MG63 (cell line): ENCODE measurements at regions not wholly inside any gene's neighbourhood (a gene's known extent, or its start where the extent isn't known, plus 50 kb on each side); places are given as distances from the start of the nearest gene placed in this dataset.
"Not testable (repeated sequence)": the region's sequence is repeated elsewhere in the genome, so short reads cannot be mapped to it uniquely, and the experiment has no call there.

Source experiments
- DNase-seq: peaks from one replicate; pipeline ENCODE4 v3.0.0-alpha.2; 2020
- H3K27me3 ChIP-seq: fragments of 250-450 bp; sonication (Bioruptor Pico); 2 replicates; pipeline ENCODE4 v1.5.1; 2020; ENCODE audit warnings: mild to moderate bottlenecking, moderate library complexity
- H3K36me3 ChIP-seq: fragments of 250-450 bp; sonication (Bioruptor Pico); 2 replicates; pipeline ENCODE4 v1.5.1; 2020; ENCODE audit warnings: mild to moderate bottlenecking, moderate library complexity
- H3K4me3 ChIP-seq: fragments of 250-450 bp; sonication (Bioruptor Pico); 2 replicates; pipeline ENCODE4 v1.5.1; 2020; ENCODE audit warnings: mild to moderate bottlenecking, moderate library complexity
- H3K9me3 ChIP-seq: fragments of 250-450 bp; sonication (Bioruptor Pico); 2 replicates; pipeline ENCODE4 v1.5.1; 2020; ENCODE audit warnings: mild to moderate bottlenecking, moderate library complexity

GRCh38 chr6:168255283-168255881 is 64.2 kb downstream of the DACT2 start:
- Histone ChIP-seq H3K4me3 (no peak overlapping the region), H3K36me3 (no peaks in the 10 kb centered on the region), H3K27me3 (no peaks in the 10 kb centered on the region), H3K9me3 (no peaks in the 10 kb centered on the region)
- DNase-seq, result no peak

- no peaks in the 10 kb centered on the region for H3K36me3 ChIP-seq
- no peak for DNase-seq
- no peak overlapping the region for H3K4me3 ChIP-seq
- no peaks in the 10 kb centered on the region for H3K9me3 ChIP-seq
- no peaks in the 10 kb centered on the region for H3K27me3 ChIP-seq
Measured at GRCh38 chr6:168252267-168252666, 67.3 kb downstream of the DACT2 start.

GRCh38 chr6:168250250-168250649 is 69.3 kb downstream of the DACT2 start:
- Histone ChIP-seq H3K36me3 (no peaks in the 10 kb centered on the region), H3K9me3 (no peaks in the 10 kb centered on the region), H3K27me3 (no peaks in the 10 kb centered on the region), H3K4me3 (no peak overlapping the region)
- no peak for DNase-seq

GRCh38 chr6:168249746-168250145 is 69.8 kb downstream of the DACT2 start:
- no peak for DNase-seq
- Histone ChIP-seq H3K9me3 (no peaks in the 10 kb centered on the region), H3K36me3 (no peaks in the 10 kb centered on the region), H3K27me3 (no peaks in the 10 kb centered on the region), H3K4me3 (no peak overlapping the region)

GRCh38 chr6:168248148-168248620 is 71.4 kb downstream of the DACT2 start:
- DNase-seq, result no peak
- no peaks in the 10 kb centered on the region for H3K36me3 ChIP-seq
- H3K27me3 ChIP-seq, result no peaks in the 10 kb centered on the region
- no peak overlapping the region for H3K4me3 ChIP-seq
- no peaks in the 10 kb centered on the region for H3K9me3 ChIP-seq

GRCh38 chr6:168247443-168248147 is 72.0 kb downstream of the DACT2 start:
- no peaks in the 10 kb centered on the region for H3K27me3 ChIP-seq

GRCh38 chr6:168244961-168245551 is 74.5 kb downstream of the DACT2 start:
- no peaks in the 10 kb centered on the region for H3K27me3 ChIP-seq
- no peak for DNase-seq
- no peak overlapping the region for H3K4me3 ChIP-seq
- no peaks in the 10 kb centered on the region for H3K36me3 ChIP-seq
- no peaks in the 10 kb centered on the region for H3K9me3 ChIP-seq

More at GRCh38 chr6:168247443-168248147, 72.0 kb downstream of the DACT2 start:
- H3K36me3 ChIP-seq, result no peaks in the 10 kb centered on the region
- H3K4me3 ChIP-seq, result no peak overlapping the region
- no peaks in the 10 kb centered on the region for H3K9me3 ChIP-seq
- DNase-seq, result peak; percentile 76

- no peaks in the 10 kb centered on the region for H3K9me3 ChIP-seq
- DNase-seq, result no peak
Measured at GRCh38 chr6:168243812-168244376, 75.7 kb downstream of the DACT2 start.

GRCh38 chr6:168242940-168243225 is 76.7 kb downstream of the DACT2 start:
- DNase-seq, result no peak
- Histone ChIP-seq H3K36me3 (no peaks in the 10 kb centered on the region), H3K9me3 (no peaks in the 10 kb centered on the region), H3K27me3 (no peaks in the 10 kb centered on the region), H3K4me3 (no peak overlapping the region)

More at GRCh38 chr6:168243812-168244376, 75.7 kb downstream of the DACT2 start:
- Histone ChIP-seq H3K27me3 (no peaks in the 10 kb centered on the region), H3K4me3 (no peak overlapping the region), H3K36me3 (no peaks in the 10 kb centered on the region)

GRCh38 chr6:168242111-168242939 is 77.3 kb downstream of the DACT2 start:
- H3K27me3 ChIP-seq, result no peaks in the 10 kb centered on the region
- no peaks in the 10 kb centered on the region for H3K9me3 ChIP-seq
- H3K36me3 ChIP-seq, result no peaks in the 10 kb centered on the region
- H3K4me3 ChIP-seq, result no peak overlapping the region
- no peak for DNase-seq

- no peak for DNase-seq
- H3K27me3 ChIP-seq, result no peaks in the 10 kb centered on the region
Measured at GRCh38 chr6:168240160-168240559, 79.4 kb downstream of the DACT2 start.

GRCh38 chr6:168239044-168239773 is 80.4 kb downstream of the DACT2 start:
- no peak overlapping the region for H3K4me3 ChIP-seq
- no peaks in the 10 kb centered on the region for H3K36me3 ChIP-seq
- H3K9me3 ChIP-seq, result no peaks in the 10 kb centered on the region
- H3K27me3 ChIP-seq, result no peaks in the 10 kb centered on the region
- DNase-seq, result peak; percentile 82

More at GRCh38 chr6:168240160-168240559, 79.4 kb downstream of the DACT2 start:
- Histone ChIP-seq H3K36me3 (no peaks in the 10 kb centered on the region), H3K9me3 (no peaks in the 10 kb centered on the region), H3K4me3 (no peak overlapping the region)

GRCh38 chr6:168238159-168238909 is 81.2 kb downstream of the DACT2 start:
- peak; percentile 83 for DNase-seq

GRCh38 chr6:168233875-168234213 is 85.7 kb downstream of the DACT2 start:
- H3K9me3 ChIP-seq, H3K4me3 ChIP-seq, DNase-seq, H3K27me3 ChIP-seq, H3K36me3 ChIP-seq: not testable (repeated sequence)

More at GRCh38 chr6:168238159-168238909, 81.2 kb downstream of the DACT2 start:
- Histone ChIP-seq H3K36me3 (no peaks in the 10 kb centered on the region), H3K4me3 (no peak overlapping the region), H3K27me3 (no peaks in the 10 kb centered on the region), H3K9me3 (no peaks in the 10 kb centered on the region)

- peak; percentile 30 for DNase-seq
- H3K27me3 ChIP-seq, result no peaks in the 10 kb centered on the region
- no peaks in the 10 kb centered on the region for H3K36me3 ChIP-seq
- no peak overlapping the region for H3K4me3 ChIP-seq
- no peaks in the 10 kb centered on the region for H3K9me3 ChIP-seq
Measured at GRCh38 chr6:168232989-168233874, 86.3 kb downstream of the DACT2 start.
